GM19351 (cell line): ENCODE measurements at regions not wholly inside any gene's neighbourhood (a gene's known extent, or its start where the extent isn't known, plus 50 kb on each side); places are given as distances from the start of the nearest gene placed in this dataset.
"Not testable (repeated sequence)": the region's sequence is repeated elsewhere in the genome, so short reads cannot be mapped to it uniquely, and the experiment has no call there.

Experiments
- ATAC-seq: cut with Tn5 transposase; IDR thresholded peaks from one replicate; pipeline ENCODE4 v1.9.1; 2021; ENCODE audit warnings: mild to moderate bottlenecking, moderate library complexity; ENCODE audit not compliant: unreplicated experiment

- ATAC-seq, result no peak
Observed at GRCh38 chr1:220942278-220942677, 63.0 kb downstream of the HLX start.

- not testable (repeated sequence) for ATAC-seq
Observed at GRCh38 chr1:220942914-220943313, 63.7 kb downstream of the HLX start.

GRCh38 chr1:220943319-220943996, 64.2 kb downstream of the HLX start:
- no peak for ATAC-seq

GRCh38 chr1:220950576-220950975, 71.3 kb downstream of the HLX start:
- no peak for ATAC-seq

GRCh38 chr1:220952961-220953643, 73.9 kb downstream of the HLX start:
- no peak for ATAC-seq

- no peak for ATAC-seq
Observed at GRCh38 chr1:220954321-220955075, 75.3 kb downstream of the HLX start.

GRCh38 chr1:220955116-220955515, 75.9 kb downstream of the HLX start:
- ATAC-seq, result no peak

- no peak for ATAC-seq
Observed at GRCh38 chr1:220956501-220957232, 77.4 kb downstream of the HLX start.

- ATAC-seq, result no peak
Observed at GRCh38 chr1:220957233-220957605, 78.0 kb downstream of the HLX start.

GRCh38 chr1:220958234-220958633, 79.0 kb downstream of the HLX start:
- ATAC-seq, result no peak

GRCh38 chr1:220962031-220962751, 82.9 kb downstream of the HLX start:
- ATAC-seq, result no peak

GRCh38 chr1:220966041-220966440, 86.8 kb downstream of the HLX start:
- no peak for ATAC-seq

GRCh38 chr1:220966473-220966872, 87.2 kb downstream of the HLX start:
- ATAC-seq, result no peak

- ATAC-seq, result no peak
Observed at GRCh38 chr1:220966881-220967611, 87.8 kb downstream of the HLX start.

- no peak for ATAC-seq
Observed at GRCh38 chr1:220967911-220968310, 88.7 kb downstream of the HLX start.

- ATAC-seq, result not testable (repeated sequence)
Observed at GRCh38 chr1:220969281-220969680, 90.0 kb downstream of the HLX start.

- ATAC-seq, result no peak
Observed at GRCh38 chr1:220970311-220970710, 91.1 kb downstream of the HLX start.

- ATAC-seq, result no peak
Observed at GRCh38 chr1:220971221-220971620, 92.0 kb downstream of the HLX start.

- no peak for ATAC-seq
Observed at GRCh38 chr1:220974431-220974830, 95.2 kb downstream of the HLX start.

GRCh38 chr1:220976390-220976789, 97.1 kb downstream of the HLX start:
- ATAC-seq, result no peak
